SKM-1 (cell line): ENCODE measurements at regions not wholly inside any gene's neighbourhood (a gene's known extent, or its start where the extent isn't known, plus 50 kb on each side); places are given as distances from the start of the nearest gene placed in this dataset.

Experiments used
- DNase-seq: peaks from one replicate; lab custom pipeline; 2025; ENCODE audit not compliant: unreplicated experiment; lab: John Stamatoyannopoulos, UW

DNA sequence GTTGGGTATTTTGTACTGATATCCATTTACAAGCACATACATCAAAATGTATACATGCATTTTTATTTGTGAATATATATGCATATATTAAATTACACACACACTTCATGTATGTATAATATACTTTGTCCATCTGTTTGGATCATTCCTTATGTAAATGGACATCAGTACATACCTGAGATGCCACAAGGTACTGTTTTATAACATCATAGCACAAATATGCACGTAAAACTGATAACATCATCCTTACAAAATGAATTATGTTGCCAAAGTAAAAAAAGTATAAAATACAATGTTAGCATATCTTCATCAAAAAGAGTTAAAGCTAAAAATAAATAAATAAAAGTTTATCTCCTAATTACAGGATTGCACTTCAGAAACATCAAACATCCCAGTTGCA, 634.8 kb upstream of the UBE2E2 start:
- no peak for DNase-seq

DNA sequence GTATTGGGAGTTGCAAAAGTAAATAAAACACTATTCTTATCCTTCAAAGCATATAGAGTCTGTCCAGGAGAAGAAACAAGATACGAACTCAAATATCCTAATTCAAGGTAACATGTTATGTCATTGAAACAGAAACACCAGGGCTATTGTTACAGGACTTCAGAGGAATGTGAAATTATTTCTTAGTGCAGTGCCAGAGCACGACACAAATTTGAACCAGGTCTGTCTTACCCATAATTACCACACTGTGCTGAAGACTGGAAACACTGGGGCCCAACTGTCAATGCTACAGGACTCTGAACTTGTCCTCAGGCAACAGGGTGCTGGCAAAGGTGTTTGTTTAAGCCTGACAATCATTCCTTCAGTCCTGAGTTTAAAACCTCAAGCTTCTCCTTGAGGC, 633.6 kb upstream of the UBE2E2 start:
- DNase-seq: no peak

GRCh38 chr3:22581007-22581406, 622.1 kb upstream of the UBE2E2 start:
- DNase-seq: no peak

DNA sequence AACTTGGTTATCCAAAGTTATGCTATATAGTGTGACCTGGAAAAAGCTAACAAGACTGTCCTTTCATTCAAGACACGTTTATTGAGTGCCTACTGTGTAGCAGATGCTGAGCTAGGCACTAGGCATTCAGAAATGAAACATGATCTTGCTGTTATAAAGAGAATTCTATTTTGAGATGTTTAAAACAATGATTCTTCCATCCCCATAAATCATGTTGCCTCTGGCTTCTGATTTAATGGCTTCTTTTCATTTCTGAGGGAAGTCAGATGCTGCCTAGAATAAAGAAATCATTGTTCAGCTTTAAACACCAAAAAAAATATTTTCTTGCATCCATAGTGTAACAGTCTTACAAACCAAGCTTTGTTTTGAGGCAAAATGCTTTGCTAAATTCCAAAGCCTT, 620.9 kb upstream of the UBE2E2 start:
- no peak for DNase-seq

- no peak for DNase-seq
Measured at GRCh38 chr3:22585504-22585903, 617.6 kb upstream of the UBE2E2 start.

GRCh38 chr3:22585911-22586310, 617.2 kb upstream of the UBE2E2 start:
- DNase-seq: no peak

GRCh38 chr3:22587446-22587845, 615.7 kb upstream of the UBE2E2 start:
- no peak for DNase-seq

DNA sequence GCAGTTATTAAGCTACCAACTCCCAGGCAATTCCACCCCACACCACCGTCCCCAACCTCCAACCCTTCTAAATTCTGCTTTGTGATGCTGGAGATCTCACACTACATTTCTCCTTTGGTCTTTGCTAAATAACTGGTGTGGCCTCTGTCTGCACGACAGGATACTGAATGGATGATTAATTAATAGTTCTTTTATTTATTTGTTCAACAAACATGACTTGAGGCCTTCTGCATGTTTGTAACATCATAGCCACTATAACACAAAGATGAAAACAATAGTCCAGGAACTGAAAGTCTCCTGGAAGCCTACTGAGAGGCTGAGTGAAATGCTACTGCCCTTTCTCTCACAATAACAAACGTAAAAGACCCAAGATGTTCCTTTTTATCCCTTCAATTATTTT, 609.5 kb upstream of the UBE2E2 start:
- DNase-seq: no peak

DNA sequence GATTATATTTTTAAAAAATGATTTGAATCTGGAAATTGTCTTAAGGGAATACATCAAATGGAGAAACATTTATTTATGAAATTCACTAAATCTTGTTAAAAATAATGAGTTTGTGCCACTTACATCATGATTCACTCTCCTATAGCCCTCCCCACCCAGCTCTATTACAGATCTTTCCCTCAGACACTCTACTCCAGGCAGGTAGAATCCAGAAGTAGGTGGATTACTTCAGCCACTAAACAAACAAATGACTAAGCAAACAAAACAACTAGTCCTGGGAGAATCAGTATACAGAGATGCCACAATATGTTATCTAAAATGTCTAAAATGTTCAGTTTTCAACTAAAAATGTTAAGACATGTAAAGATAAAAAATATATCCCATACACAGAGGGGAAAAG, 608.1 kb upstream of the UBE2E2 start:
- DNase-seq: no peak

DNA sequence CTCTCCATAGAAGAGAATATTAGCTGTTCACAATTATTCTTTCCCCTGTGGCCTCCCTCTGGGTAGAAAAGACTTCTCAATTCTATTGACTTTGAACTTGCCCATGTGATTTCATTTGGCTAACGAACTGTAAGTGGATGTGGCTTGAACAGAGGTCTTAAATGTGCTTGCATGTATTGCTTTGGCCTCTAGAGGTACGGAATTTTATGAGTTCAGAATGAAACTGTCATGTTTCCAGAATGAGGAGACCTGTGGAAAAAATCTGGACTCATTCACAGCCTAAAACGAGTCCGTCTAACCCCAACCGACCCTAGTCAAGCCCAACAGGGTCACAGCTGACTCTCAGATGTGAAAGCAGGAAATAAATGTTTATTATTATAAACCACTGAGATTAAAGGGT, 596.7 kb upstream of the UBE2E2 start:
- no peak for DNase-seq

- no peak for DNase-seq
Measured at GRCh38 chr3:22606938-22607337, 596.2 kb upstream of the UBE2E2 start.

- DNase-seq: no peak
Measured at GRCh38 chr3:22608093-22608492, 595.0 kb upstream of the UBE2E2 start.

DNA sequence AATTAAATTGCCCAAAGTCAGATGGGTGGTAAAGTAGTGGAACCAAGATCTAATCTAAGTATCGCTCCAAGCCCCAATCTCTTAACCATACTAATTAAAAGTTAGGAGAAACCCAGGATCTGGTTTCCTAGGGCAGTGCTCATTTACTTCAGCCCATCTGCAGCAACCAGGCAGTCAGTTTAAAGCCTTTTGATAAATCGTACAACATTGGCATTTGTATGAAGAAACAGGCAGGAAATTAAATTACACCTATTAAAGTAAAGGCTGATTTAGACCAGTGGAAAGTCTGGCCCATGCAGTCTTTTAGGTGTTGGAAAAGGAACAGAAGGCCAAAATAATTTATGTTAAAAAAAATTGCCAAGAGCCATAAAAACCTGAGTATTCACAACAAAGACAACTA, 594.4 kb upstream of the UBE2E2 start:
- no peak for DNase-seq

- no peak for DNase-seq
Measured at GRCh38 chr3:22609139-22609538, 594.0 kb upstream of the UBE2E2 start.

- DNase-seq: no peak
Measured at GRCh38 chr3:22612927-22613326, 590.2 kb upstream of the UBE2E2 start.

DNA sequence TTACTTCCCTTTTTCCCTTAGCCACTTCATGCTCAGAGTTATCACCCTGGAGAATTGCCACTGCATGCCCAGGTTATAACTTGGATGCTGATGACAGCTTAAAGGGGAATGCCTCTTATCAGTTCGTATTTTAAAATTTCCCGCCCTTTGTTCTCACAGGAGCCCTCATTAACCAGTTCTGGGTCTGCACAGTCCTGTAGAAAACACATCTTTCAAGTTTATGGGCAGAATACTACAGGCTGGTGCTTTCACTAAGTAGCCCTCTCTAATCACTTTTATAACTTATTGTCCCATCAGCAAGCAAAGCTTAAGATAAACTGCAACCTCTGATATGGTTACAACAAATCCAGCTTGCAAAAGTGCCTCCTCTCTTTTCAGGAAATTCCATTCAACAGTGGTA, 587.3 kb upstream of the UBE2E2 start:
- no peak for DNase-seq

GRCh38 chr3:22617372-22617771, 585.8 kb upstream of the UBE2E2 start:
- no peak for DNase-seq

DNA sequence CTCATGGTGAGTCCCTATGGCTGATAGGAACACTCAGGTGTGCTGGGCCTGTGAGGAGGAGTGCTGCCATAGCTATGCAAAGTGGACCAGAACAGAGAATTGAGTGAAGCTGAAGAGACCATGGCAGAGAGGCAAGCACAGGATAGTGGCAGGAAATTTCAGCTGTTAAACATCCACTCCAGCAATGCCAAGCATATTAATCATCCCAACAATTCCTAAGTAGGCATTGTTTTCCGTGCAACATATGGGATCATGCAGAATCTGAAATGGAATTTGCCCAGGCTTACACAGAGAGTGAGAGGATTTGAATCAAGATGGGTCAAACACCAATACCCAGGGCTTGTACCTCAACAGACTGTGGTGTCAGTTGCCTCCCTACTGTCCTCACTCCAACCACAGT, 582.6 kb upstream of the UBE2E2 start:
- no peak for DNase-seq

GRCh38 chr3:22621205-22621809, 581.8 kb upstream of the UBE2E2 start:
- DNase-seq: no peak

DNA sequence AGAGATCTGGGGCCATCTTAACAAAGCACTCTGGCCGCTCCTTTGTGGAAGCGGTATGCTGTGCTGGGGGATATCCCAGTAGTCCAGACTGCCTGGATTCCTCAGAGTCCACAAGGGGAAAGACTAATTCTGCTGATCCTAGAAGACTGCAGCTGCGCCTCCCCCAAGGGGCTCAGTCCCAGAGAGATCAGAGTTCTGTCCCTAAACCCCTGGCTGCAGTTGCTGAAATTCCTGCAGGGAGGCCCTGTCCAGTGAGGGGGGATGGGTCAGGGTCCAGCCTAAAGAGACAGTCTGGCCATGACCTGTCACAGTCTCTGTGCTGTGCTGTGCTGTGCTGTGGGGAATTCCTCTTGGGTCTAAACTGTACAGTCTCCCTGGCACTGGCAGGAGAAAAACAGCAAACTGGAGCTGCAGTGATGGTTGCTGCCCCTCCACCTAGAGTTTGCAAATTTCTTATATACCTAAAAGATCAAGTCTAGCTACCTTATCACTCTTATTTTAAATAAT, 575.1 kb upstream of the UBE2E2 start:
- DNase-seq: no peak

- no peak for DNase-seq
Measured at GRCh38 chr3:22632536-22632935, 570.6 kb upstream of the UBE2E2 start.

GRCh38 chr3:22634433-22634832, 568.7 kb upstream of the UBE2E2 start:
- no peak for DNase-seq

DNA sequence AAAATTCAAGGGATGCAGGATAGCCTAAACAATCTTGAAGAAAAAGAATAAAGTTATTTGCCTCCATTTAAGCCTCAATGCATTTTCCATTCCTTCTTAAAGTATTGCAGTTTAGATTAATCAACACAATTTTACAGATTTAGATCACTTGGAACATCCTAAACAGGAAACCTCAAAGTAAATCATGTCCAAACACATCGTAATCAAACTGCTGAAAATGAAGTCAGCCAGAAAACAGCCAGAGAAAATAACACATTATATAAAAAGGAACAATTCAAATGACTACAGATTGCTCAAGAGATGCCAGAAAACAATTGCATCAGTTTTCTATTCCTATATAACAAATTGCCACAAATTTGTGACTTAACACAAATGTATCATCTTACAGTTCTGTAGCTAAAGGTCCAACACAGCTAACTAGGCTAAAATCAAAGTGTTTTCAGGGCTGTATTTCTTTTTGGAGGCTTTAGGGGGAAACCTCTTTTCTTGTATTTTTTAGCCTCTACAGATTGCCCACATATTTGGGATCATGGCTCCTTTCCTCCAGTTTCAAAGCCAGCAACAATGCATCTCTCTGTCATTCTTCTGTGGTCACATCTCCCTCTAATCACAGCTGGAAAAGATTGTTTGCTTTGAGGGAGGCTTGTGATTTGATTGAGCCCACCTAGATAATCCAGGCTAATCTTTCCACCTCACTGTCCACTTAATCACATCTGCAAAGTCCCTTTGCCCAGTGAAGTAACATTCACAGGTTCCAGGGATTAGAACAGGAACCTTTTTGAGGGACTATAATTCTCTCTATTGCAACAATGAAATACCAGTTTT, 543.3 kb upstream of the UBE2E2 start:
- no peak for DNase-seq
